ENCODE measurements at regions not wholly inside any gene's neighbourhood (a gene's known extent, or its start where the extent isn't known, plus 50 kb on each side); places are given as distances from the start of the nearest gene placed in this dataset.

DNA sequence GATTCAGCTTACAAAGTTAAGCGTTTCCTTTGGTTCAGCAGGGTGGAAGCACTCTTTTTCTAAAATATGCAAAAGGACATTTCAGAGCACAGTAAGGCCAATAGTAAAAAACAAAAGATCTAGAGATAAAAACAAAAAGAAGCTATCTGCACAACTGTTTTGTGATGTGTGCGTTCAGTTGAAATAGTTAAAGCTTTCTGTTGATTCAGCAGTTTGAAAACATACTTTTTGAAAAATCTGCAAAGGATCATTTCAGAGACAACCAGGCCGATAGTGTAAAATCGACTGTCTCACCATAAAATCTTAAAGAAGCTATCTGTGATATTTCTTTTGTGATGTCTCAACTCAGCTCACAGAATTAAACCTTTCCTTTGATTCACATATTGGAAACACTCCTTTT lies 300.0 kb upstream of the ALG10B start:
- Histone ChIP-seq H3K36me3 (ENCODE audit: control insufficient read depth, insufficient read depth, low read length) (no peaks in the 10 kb centered on the region), H3K4me3 (replicated peaks; ENCODE audit: low read depth, low read length) (no peak overlapping the region), H3K27me3 (replicated peaks; ENCODE audit: control insufficient read depth, insufficient read depth, low read length) (no peaks in the 10 kb centered on the region)
- TF ChIP-seq, protein P1, sequence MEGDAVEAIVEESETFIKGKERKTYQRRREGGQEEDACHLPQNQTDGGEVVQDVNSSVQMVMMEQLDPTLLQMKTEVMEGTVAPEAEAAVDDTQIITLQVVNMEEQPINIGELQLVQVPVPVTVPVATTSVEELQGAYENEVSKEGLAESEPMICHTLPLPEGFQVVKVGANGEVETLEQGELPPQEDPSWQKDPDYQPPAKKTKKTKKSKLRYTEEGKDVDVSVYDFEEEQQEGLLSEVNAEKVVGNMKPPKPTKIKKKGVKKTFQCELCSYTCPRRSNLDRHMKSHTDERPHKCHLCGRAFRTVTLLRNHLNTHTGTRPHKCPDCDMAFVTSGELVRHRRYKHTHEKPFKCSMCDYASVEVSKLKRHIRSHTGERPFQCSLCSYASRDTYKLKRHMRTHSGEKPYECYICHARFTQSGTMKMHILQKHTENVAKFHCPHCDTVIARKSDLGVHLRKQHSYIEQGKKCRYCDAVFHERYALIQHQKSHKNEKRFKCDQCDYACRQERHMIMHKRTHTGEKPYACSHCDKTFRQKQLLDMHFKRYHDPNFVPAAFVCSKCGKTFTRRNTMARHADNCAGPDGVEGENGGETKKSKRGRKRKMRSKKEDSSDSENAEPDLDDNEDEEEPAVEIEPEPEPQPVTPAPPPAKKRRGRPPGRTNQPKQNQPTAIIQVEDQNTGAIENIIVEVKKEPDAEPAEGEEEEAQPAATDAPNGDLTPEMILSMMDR (IDR thresholded peaks at IDR 0.05; ENCODE audit: insufficient read depth, low read length, poor library complexity, severe bottlenecking), result no peak
- no peak for DNase-seq (ENCODE audit: extremely low read depth, insufficient read length)

DNA sequence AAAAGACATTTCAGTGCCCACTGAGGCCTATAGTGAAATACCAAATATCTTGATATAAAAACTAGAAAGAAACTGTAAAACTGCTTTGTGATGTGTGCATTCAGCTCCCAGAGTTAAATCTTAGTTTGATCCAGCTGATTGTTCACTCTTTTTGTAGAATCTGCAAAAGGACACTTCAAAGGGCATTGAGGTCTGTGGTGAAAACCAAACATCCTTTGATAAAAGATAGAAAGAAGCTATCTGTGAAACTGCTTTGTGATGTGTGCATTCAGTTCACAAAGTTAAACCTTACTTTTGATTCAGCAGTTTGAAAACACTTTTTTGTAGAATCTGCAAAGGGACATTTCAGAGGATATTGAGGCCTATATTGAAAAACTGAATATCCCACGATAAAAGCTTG lies 290.7 kb upstream of the ALG10B start:
- Histone ChIP-seq H3K4me3 (replicated peaks; ENCODE audit: low read depth, low read length) (no peak overlapping the region), H3K27me3 (replicated peaks; ENCODE audit: control insufficient read depth, insufficient read depth, low read length) (no peaks in the 10 kb centered on the region), H3K36me3 (ENCODE audit: control insufficient read depth, insufficient read depth, low read length) (no peaks in the 10 kb centered on the region)
- TF ChIP-seq, protein P1 (IDR thresholded peaks at IDR 0.05; ENCODE audit: insufficient read depth, low read length, poor library complexity, severe bottlenecking), result no peak
- DNase-seq (ENCODE audit: extremely low read depth, insufficient read length), result no peak

DNA sequence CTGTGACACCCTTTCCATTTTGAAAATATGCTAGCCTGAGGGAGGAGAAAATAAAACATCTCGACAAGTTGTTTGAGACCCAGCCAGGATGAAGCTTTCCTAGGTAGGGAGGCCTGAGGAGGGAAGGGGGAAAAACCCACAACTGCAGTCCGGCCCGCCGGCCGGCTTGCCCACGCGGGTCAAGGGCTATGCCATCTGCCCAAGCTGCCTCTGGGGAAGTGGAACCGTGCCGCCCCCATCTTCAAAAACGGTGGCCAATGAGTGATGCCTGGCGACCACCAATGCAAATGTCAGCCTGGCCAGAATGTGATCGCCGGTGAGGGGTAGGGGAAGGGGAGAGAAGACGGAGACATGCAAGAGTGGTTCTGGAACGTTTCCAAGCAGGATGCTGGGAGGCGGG lies 263.5 kb upstream of the ALG10B start:
- no peaks in the 10 kb centered on the region for H3K36me3 ChIP-seq (ENCODE audit: control insufficient read depth, insufficient read depth, low read length)
- H3K27me3 ChIP-seq (replicated peaks; ENCODE audit: control insufficient read depth, insufficient read depth, low read length), result no peaks in the 10 kb centered on the region
- no peak for DNase-seq (ENCODE audit: extremely low read depth, insufficient read length)
- TF ChIP-seq, protein P1 (IDR thresholded peaks at IDR 0.05; ENCODE audit: insufficient read depth, low read length, poor library complexity, severe bottlenecking), result no peak
- no peak overlapping the region for H3K4me3 ChIP-seq (replicated peaks; ENCODE audit: low read depth, low read length)

DNA sequence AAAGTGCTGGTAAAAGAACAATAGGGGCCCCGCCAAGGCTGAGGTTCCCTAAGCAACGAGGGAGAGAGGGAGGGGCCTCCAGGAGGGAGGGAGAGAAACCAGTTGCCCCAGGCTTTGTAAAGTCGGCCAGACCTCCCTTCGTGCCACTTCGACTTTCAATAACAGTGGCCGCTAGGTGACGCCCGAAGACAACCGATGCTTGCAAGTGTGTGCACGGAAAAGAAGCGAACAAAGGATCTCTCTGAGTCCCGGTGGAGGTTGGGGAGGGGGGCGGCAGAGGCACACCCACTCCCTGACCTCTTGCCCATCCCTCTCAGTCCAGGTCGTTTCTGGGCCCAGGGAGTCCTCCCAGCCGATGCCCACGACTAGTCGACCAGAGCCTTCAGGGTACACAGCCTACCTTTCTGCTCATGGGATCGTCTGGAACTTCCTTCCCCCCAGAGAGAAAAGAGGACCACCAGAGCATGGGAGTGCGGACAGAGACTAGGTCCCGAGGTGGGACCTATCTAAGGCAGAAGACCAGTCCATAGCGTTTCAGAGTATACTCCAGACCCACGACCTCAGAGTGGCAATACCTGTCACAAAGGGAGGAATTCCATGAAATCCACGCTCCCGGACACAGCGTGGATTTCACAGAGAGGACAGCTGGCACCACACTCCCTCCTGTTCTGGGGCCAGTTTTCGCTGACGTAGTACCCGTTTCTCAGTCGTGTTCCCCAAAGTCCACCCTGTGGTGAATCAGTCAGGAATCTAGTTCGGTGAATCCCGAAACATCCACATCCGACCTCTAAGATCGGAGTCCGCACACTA lies 262.7 kb upstream of the ALG10B start:
- H3K4me3 ChIP-seq (replicated peaks; ENCODE audit: low read depth, low read length), result no peak overlapping the region
- no peak for DNase-seq (ENCODE audit: extremely low read depth, insufficient read length)
- TF ChIP-seq, protein P1 (IDR thresholded peaks at IDR 0.05; ENCODE audit: insufficient read depth, low read length, poor library complexity, severe bottlenecking), result no peak
- no peaks in the 10 kb centered on the region for H3K36me3 ChIP-seq (ENCODE audit: control insufficient read depth, insufficient read depth, low read length)
- no peaks in the 10 kb centered on the region for H3K27me3 ChIP-seq (replicated peaks; ENCODE audit: control insufficient read depth, insufficient read depth, low read length)

DNA sequence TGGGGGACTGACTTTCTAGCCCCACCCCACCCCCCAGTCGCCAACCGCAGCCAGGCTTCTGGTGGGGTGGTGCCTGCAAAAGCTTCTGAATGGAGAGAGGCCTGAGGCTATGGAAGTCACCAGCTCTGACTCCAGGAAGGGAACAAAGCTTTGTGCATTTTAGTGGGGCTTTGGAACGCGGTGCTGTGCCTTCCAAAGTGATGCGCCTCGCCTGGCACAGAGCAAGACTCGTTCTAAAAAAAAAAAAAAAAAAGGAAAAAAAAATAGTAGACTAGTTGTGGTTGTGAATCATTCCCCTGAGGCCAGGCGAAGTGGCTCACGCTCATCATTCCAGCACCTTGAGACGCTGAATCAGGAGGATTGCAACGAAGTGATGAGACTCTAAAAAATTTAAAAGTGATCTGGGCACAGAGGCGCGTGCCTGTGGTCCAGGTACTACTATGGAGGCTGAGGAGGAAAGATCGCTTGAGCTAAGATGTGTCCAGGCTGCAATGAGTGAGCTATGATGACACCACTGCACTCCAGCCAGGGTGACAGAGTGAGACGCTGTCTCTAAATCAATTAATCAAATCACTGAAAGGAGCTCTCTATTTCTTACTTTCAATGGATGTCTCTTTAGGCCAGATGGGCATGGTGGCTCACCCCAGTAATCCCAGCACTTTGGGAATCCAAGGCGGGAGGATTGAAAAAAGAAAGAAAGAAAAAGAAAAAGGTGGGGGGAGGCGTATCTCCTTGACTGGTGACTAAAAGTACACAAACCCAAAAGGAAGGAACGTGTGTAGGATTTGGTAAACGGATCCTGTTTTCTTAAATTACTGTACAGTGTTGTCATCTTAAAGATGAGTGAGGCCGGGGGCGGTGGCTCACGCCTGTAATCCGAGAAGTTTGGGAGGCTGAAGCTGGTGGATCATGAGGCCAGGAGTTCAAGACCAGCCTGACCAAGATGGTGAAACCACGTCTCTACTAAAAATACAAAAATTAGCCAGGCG lies 259.6 kb upstream of the ALG10B start:
- no peak overlapping the region for H3K4me3 ChIP-seq (replicated peaks; ENCODE audit: low read depth, low read length)
- H3K27me3 ChIP-seq (replicated peaks; ENCODE audit: control insufficient read depth, insufficient read depth, low read length), result no peaks in the 10 kb centered on the region
- no peak for DNase-seq (ENCODE audit: extremely low read depth, insufficient read length)
- H3K36me3 ChIP-seq (ENCODE audit: control insufficient read depth, insufficient read depth, low read length), result no peaks in the 10 kb centered on the region
- TF ChIP-seq, protein P1 (IDR thresholded peaks at IDR 0.05; ENCODE audit: insufficient read depth, low read length, poor library complexity, severe bottlenecking), result no peak

All from GM06990 (cell line).